CD4-positive, alpha-beta T cell (primary cell): ENCODE measurements at regions not wholly inside any gene's neighbourhood (a gene's known extent, or its start where the extent isn't known, plus 50 kb on each side); places are given as distances from the start of the nearest gene placed in this dataset.

Experiments used
- ATAC-seq: fragments of 200-7000 bp; cut with Tn5 transposase; one replicate; pipeline ENCODE4 v1.10.0; 2022; ENCODE audit warnings: mild to moderate bottlenecking; ENCODE audit not compliant: poor library complexity
- CTCF ChIA-PET: fragments of 350-600 bp; sonication (Branson Sonifier 250); formaldehyde crosslinking; loops from one replicate; lab custom pipeline; 2021; ENCODE audit warnings: antibody characterized with exemption, inconsistent platforms; lab: Charles Lee
- POLR2A ChIA-PET: fragments of 350-600 bp; sonication (Branson Sonifier 250); formaldehyde crosslinking; loops from one replicate; lab custom pipeline; 2021; ENCODE audit warnings: antibody characterized with exemption, inconsistent platforms; lab: Charles Lee
- DNase-seq, 14 experiments: peaks; one replicate each; pipeline ENCODE4 v3.0.0-alpha.2; 2013 to 2020; ENCODE audit warnings: mixed read lengths in 2 of 14
- H3K27ac ChIP-seq, 2 donors: one replicate each; pipeline versions ENCODE4 v1.5.1 to v1.7.0; 2013; ENCODE audit warnings: low read length in 2 of 2, low read depth in 1 of 2, mild to moderate bottlenecking in 1 of 2
- H3K27me3 ChIP-seq, 2 experiments: 1 replicate in 1 of 2; 2 replicates in 1 of 2; pipeline versions ENCODE4 v1.6.1 to v1.7.0; 2013; ENCODE audit warnings: low read length in 2 of 2, control low read depth in 1 of 2, mild to moderate bottlenecking in 1 of 2, moderate library complexity in 1 of 2; ENCODE audit not compliant: insufficient read depth in 2 of 2, control insufficient read depth in 1 of 2
- H3K36me3 ChIP-seq: one replicate; pipeline ENCODE4 v1.6.1; 2013; ENCODE audit warnings: low read length, control low read depth; ENCODE audit not compliant: insufficient read depth
- H3K4me1 ChIP-seq: one replicate; pipeline ENCODE4 v1.6.1; 2013; ENCODE audit warnings: low read length, control low read depth; ENCODE audit not compliant: insufficient read depth
- H3K4me3 ChIP-seq: one replicate; pipeline ENCODE4 v1.5.1; 2013; ENCODE audit warnings: mild to moderate bottlenecking, low read length, moderate library complexity
- H3K9me3 ChIP-seq, 2 experiments: 1 replicate in 1 of 2; 2 replicates in 1 of 2; pipeline versions ENCODE4 v1.6.1 to v1.7.0; 2013; ENCODE audit warnings: low read length in 2 of 2, mild to moderate bottlenecking in 2 of 2, control low read depth in 1 of 2, moderate library complexity in 1 of 2; ENCODE audit not compliant: control insufficient read depth in 1 of 2, insufficient read depth in 1 of 2
- H3K27ac Mint-ChIP-seq: one replicate; pipeline ENCODE4 v1.8.0; 2020; ENCODE audit warnings: mixed read lengths
- H3K27me3 Mint-ChIP-seq: one replicate; pipeline ENCODE4 v1.8.0; 2021; ENCODE audit warnings: mixed read lengths
- H3K36me3 Mint-ChIP-seq: one replicate; pipeline ENCODE4 v1.8.0; 2021; ENCODE audit warnings: low read depth, mixed read lengths
- H3K4me1 Mint-ChIP-seq: one replicate; pipeline ENCODE4 v1.8.0; 2021; ENCODE audit warnings: low read depth, mixed read lengths
- H3K4me3 Mint-ChIP-seq: one replicate; pipeline ENCODE4 v1.8.0; 2020; ENCODE audit warnings: mild to moderate bottlenecking, mixed read lengths
- H3K9me3 Mint-ChIP-seq: one replicate; pipeline ENCODE4 v1.8.0; 2020; ENCODE audit warnings: mixed read lengths
- intact Hi-C, 2 experiments: fragments of 100-400 bp; cut with DNase I in 1 of 2; cut with micrococcal nuclease in 1 of 2; formaldehyde crosslinking; loops; one replicate each; pipeline versions ENCODE4 v1.15.1 to v1.9.0; 2023 to 2025; cut with DNase I, micrococcal nuclease
- TF ChIP-seq, protein P1 (sequence below): fragments of 200-600 bp; IDR thresholded peaks from one replicate; pipeline ENCODE4 v1.8.0; 2022; ENCODE audit warnings: antibody characterized with exemption, mild to moderate bottlenecking

DNA sequence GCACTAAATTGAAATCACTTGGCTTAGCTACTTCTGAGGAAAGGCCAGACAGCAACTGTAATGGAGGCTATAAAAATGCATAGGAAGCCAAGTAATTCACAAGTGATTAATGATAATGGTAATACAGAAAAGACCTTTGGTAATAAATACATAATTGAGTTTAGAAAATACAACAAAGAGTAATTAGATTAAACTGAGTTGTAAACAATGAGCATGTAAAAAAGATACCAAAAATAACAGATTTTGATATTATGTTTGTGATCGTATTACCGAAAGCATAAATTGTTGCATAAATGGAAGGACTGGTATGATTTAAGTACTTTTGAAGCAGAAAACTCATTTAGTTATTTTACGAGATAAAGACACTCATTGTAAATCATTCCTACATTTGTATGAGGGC lies 556.7 kb upstream of the TMPRSS15 start:
- no peaks in the 10 kb centered on the region for H3K4me1 ChIP-seq
- no peaks in the 10 kb centered on the region for H3K27me3 ChIP-seq
- H3K27ac Mint-ChIP-seq, result no peak overlapping the region
- H3K4me3 ChIP-seq, result no peak overlapping the region
- DNase-seq, result no peak
- no peak overlapping the region for H3K4me3 Mint-ChIP-seq
- no peaks in the 10 kb centered on the region for H3K4me1 Mint-ChIP-seq
- ChIA-PET CTCF (no interaction called here), POLR2A (no interaction called here)
- no peaks in the 10 kb centered on the region for H3K36me3 ChIP-seq
- H3K9me3 Mint-ChIP-seq, result peaks cover 2% of the 10 kb centered on the region
- intact Hi-C loops, result no loop called here
- H3K9me3 ChIP-seq, result no peaks in the 10 kb centered on the region
- H3K36me3 Mint-ChIP-seq, result no peaks in the 10 kb centered on the region
- TF ChIP-seq, protein P1, sequence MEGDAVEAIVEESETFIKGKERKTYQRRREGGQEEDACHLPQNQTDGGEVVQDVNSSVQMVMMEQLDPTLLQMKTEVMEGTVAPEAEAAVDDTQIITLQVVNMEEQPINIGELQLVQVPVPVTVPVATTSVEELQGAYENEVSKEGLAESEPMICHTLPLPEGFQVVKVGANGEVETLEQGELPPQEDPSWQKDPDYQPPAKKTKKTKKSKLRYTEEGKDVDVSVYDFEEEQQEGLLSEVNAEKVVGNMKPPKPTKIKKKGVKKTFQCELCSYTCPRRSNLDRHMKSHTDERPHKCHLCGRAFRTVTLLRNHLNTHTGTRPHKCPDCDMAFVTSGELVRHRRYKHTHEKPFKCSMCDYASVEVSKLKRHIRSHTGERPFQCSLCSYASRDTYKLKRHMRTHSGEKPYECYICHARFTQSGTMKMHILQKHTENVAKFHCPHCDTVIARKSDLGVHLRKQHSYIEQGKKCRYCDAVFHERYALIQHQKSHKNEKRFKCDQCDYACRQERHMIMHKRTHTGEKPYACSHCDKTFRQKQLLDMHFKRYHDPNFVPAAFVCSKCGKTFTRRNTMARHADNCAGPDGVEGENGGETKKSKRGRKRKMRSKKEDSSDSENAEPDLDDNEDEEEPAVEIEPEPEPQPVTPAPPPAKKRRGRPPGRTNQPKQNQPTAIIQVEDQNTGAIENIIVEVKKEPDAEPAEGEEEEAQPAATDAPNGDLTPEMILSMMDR, result no peak
- no peaks in the 10 kb centered on the region for H3K27me3 Mint-ChIP-seq
- no peak overlapping the region for H3K27ac ChIP-seq
- no peak for ATAC-seq

DNA sequence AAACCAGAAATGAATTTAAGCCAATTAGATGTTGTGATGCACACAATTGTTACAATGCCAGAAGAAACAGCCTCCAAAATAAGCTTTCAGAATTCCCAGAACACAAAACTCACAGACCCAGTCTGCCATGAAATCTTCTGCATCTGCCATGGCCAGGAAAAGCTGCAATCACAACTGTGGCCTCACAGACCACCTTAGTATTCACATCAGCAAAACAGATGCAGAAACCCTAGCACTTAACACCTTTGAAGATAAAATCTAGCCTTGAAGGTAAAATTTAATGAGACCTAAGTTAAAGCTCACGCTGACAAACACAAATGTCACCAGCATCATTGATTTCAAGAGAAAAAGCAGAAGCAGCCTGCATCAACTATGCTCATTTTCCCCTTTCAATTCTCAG lies 566.8 kb upstream of the TMPRSS15 start:
- no peaks in the 10 kb centered on the region for H3K36me3 Mint-ChIP-seq
- H3K4me3 Mint-ChIP-seq, result no peak overlapping the region
- ATAC-seq (no peak), DNase-seq (no peak)
- Histone ChIP-seq H3K4me3 (no peak overlapping the region), H3K9me3 (peaks cover 0 to 13% of the 10 kb centered on the region in 2 experiments), H3K27me3 (no peaks in the 10 kb centered on the region), H3K4me1 (no peaks in the 10 kb centered on the region), H3K27ac (no peak overlapping the region), H3K36me3 (no peaks in the 10 kb centered on the region)
- CTCF ChIA-PET, result no interaction called here
- H3K27me3 Mint-ChIP-seq, result no peaks in the 10 kb centered on the region
- H3K9me3 Mint-ChIP-seq, result peaks cover 8% of the 10 kb centered on the region
- intact Hi-C loops, result no loop called here
- POLR2A ChIA-PET, result no interaction called here
- H3K4me1 Mint-ChIP-seq, result no peaks in the 10 kb centered on the region
- TF ChIP-seq, protein P1, result no peak
- no peak overlapping the region for H3K27ac Mint-ChIP-seq

DNA sequence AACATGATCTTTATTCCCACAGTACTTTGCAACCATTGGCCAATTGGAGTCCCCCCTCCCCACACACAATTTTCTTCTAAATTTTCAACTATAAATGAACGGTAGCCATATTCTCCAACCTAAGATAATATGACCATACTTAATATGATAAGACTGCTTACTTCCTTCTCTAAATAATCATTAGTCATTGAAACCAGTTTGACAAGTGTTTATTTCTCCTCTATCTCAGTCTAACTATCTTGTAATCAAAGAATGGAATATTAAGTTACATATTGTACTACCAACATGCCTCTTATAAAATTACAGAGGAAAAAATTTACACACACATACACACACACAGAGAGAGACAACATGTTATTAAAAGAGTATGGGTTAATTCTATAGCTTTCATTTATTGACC lies 567.4 kb upstream of the TMPRSS15 start:
- ChIA-PET CTCF (interaction anchor here (1.5 kb wide), 1 partner anchor 17 kb away, joined by 3 read pairs; no protein-coding TSS in a partner anchor), POLR2A (no interaction called here)
- Mint-ChIP-seq H3K4me1 (no peaks in the 10 kb centered on the region), H3K27ac (no peak overlapping the region), H3K9me3 (peaks cover 10% of the 10 kb centered on the region), H3K4me3 (no peak overlapping the region), H3K27me3 (no peaks in the 10 kb centered on the region), H3K36me3 (no peaks in the 10 kb centered on the region)
- peaks cover 0 to 13% of the 10 kb centered on the region in 2 experiments for H3K9me3 ChIP-seq
- no peak overlapping the region for H3K27ac ChIP-seq
- DNase-seq (no peak), ATAC-seq (no peak)
- no peaks in the 10 kb centered on the region for H3K4me1 ChIP-seq
- H3K36me3 ChIP-seq, result no peaks in the 10 kb centered on the region
- TF ChIP-seq, protein P1, result no peak
- H3K4me3 ChIP-seq, result no peak overlapping the region
- no peaks in the 10 kb centered on the region for H3K27me3 ChIP-seq
- intact Hi-C loops, result no loop called here
